Endodermal cell (in vitro differentiated cells): ENCODE measurements at regions not wholly inside any gene's neighbourhood (a gene's known extent, or its start where the extent isn't known, plus 50 kb on each side); places are given as distances from the start of the nearest gene placed in this dataset.

Experiments used
- DNase-seq: peaks from one replicate; pipeline ENCODE4 v3.0.0-alpha.2; 2017
- H3K27ac ChIP-seq: 2 replicates; pipeline ENCODE4 v1.5.1; 2013; ENCODE audit warnings: mild to moderate bottlenecking, low read depth, low read length, moderate library complexity
- H3K27me3 ChIP-seq: 2 replicates; pipeline ENCODE4 v1.6.1; 2013; ENCODE audit warnings: mild to moderate bottlenecking, low read length, moderate library complexity; ENCODE audit not compliant: insufficient read depth, control insufficient read depth, poor library complexity, severe bottlenecking
- H3K36me3 ChIP-seq: 2 replicates; pipeline ENCODE4 v1.7.0; 2013; ENCODE audit warnings: mild to moderate bottlenecking, low read length, moderate library complexity; ENCODE audit not compliant: control insufficient read depth, insufficient read depth
- H3K4me1 ChIP-seq: one replicate; pipeline ENCODE4 v1.7.0; 2013; ENCODE audit warnings: low read length; ENCODE audit not compliant: control insufficient read depth, insufficient read depth
- H3K4me3 ChIP-seq: 2 replicates; pipeline ENCODE4 v1.5.1; 2013; ENCODE audit warnings: mild to moderate bottlenecking, low read length, moderate library complexity
- H3K9ac ChIP-seq: 2 replicates; pipeline ENCODE4 v1.6.1; 2013; ENCODE audit warnings: mild to moderate bottlenecking, low read length, moderate library complexity; ENCODE audit not compliant: poor library complexity, severe bottlenecking; ENCODE audit errors: extremely low read depth
- H3K9me3 ChIP-seq: 2 replicates; pipeline ENCODE4 v1.6.1; 2013; ENCODE audit warnings: mild to moderate bottlenecking, low read length, moderate library complexity; ENCODE audit not compliant: control insufficient read depth
- H3K27ac Mint-ChIP-seq: 2 replicates; pipeline ENCODE4 v1.8.0; 2020; ENCODE audit warnings: mixed read lengths
- H3K27me3 Mint-ChIP-seq: 2 replicates; pipeline ENCODE4 v1.8.0; 2021; ENCODE audit warnings: mild to moderate bottlenecking, mixed read lengths; ENCODE audit not compliant: insufficient read depth
- H3K36me3 Mint-ChIP-seq: 2 replicates; pipeline ENCODE4 v1.8.0; 2020; ENCODE audit warnings: low read depth, mixed read lengths
- H3K4me1 Mint-ChIP-seq: 2 replicates; pipeline ENCODE4 v1.8.0; 2020; ENCODE audit warnings: mixed read lengths
- H3K4me3 Mint-ChIP-seq: 2 replicates; pipeline ENCODE4 v1.8.0; 2020; ENCODE audit warnings: mild to moderate bottlenecking, moderate library complexity, mixed read lengths
- H3K9me3 Mint-ChIP-seq: 2 replicates; pipeline ENCODE4 v1.8.0; 2020; ENCODE audit warnings: mild to moderate bottlenecking, mixed read lengths
- CTCF ChIP-seq: fragments of 200-600 bp; sonication (generic); conservative IDR thresholded peaks from 2 replicates; pipeline ENCODE4 v1.5.0; 2021; ENCODE audit warnings: antibody characterized with exemption, mild to moderate bottlenecking
- WGBS, 2 experiments: methylation state at CpG; one replicate each; pipeline versions ENCODE4 v1.1.5 to v1.1.7; 2013; ENCODE audit warnings: missing lambda C conversion rate in 2 of 2, mixed read lengths in 1 of 2; ENCODE audit not compliant: insufficient coverage in 1 of 2, insufficient read length in 1 of 2; 5-methylcytosine and 5-hydroxymethylcytosine counted together

GRCh38 chr2:45275242-45275805, 266.1 kb upstream of the SIX2 start:
- no peak for DNase-seq
- Histone ChIP-seq H3K9me3 (no peaks in the 10 kb centered on the region), H3K27ac (no peak overlapping the region), H3K4me1 (peaks cover 4% of the 10 kb centered on the region), H3K36me3 (no peaks in the 10 kb centered on the region), H3K4me3 (no peak overlapping the region), H3K9ac (no peak overlapping the region), H3K27me3 (peaks cover 25% of the 10 kb centered on the region)
- Mint-ChIP-seq H3K27me3 (peaks cover 21% of the 10 kb centered on the region), H3K27ac (no peak overlapping the region), H3K4me1 (peaks cover 29% of the 10 kb centered on the region), H3K9me3 (no peaks in the 10 kb centered on the region), H3K4me3 (no peak overlapping the region), H3K36me3 (no peaks in the 10 kb centered on the region)
- TF ChIP-seq CTCF = no peak
- WGBS, 2 experiments = 89 to 91% methylated on average over 4 of the region's 4 CpGs

- no peak for DNase-seq
- Mint-ChIP-seq H3K9me3 (no peaks in the 10 kb centered on the region), H3K36me3 (no peaks in the 10 kb centered on the region), H3K27me3 (peaks cover 18% of the 10 kb centered on the region), H3K4me3 (no peak overlapping the region), H3K4me1 (peaks cover 29% of the 10 kb centered on the region), H3K27ac (no peak overlapping the region)
- Histone ChIP-seq H3K9me3 (no peaks in the 10 kb centered on the region), H3K9ac (no peak overlapping the region), H3K36me3 (no peaks in the 10 kb centered on the region), H3K4me3 (no peak overlapping the region), H3K4me1 (peaks cover 4% of the 10 kb centered on the region), H3K27me3 (peaks cover 16% of the 10 kb centered on the region), H3K27ac (no peak overlapping the region)
- WGBS, 2 experiments = 46 to 67% methylated on average over 7 to 8 of the region's 8 CpGs
- TF ChIP-seq CTCF = no peak
These were observed 265.1 kb upstream of the SIX2 start for GRCh38 chr2:45274250-45274926.

DNA sequence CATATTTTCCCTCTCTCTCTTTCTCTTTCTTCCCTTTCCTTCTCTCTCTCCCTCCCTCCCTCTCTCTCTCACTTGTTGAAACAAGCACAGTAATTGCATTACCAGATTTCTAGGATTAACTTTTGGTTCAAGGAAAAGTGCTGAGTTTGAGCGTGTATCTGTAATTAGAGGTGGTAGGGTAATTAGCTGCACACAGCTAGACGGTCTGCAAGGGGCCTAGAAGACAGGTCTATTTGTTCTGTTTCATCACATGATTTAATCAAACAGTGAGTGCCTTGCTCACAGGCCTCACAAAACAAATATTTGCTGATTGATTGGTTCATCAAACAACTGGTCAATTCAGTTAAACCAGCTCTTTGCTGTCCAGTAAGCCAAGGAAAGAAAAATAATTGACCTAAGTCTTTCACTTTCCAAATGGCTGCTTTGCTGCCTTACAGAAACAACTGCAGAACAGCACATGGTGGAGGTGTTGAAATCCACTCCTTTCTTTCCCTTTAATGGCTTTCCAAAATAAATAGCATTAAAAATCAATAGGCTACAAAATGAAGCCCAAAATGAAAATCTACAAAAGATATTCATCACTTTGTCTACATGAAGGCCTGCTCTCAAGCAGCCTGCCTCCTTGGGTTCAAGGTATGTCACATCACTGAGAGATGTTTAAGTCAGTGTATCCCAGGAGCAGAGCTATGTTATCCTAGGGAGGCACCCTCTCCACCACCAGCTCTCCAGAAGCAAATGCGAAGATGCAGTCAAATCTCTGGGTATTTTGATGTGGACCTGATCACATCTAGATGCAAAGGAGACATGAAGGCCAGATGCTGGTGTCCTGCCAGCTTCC, 264.4 kb upstream of the SIX2 start:
- Histone ChIP-seq H3K9me3 (no peaks in the 10 kb centered on the region), H3K4me3 (no peak overlapping the region), H3K27ac (no peak overlapping the region), H3K36me3 (no peaks in the 10 kb centered on the region), H3K27me3 (peaks cover 15% of the 10 kb centered on the region), H3K9ac (no peak overlapping the region), H3K4me1 (no peaks in the 10 kb centered on the region)
- H3K4me3 Mint-ChIP-seq = no peak overlapping the region
- 72 to 83% methylated on average over 2 to 3 of the region's 3 CpGs for WGBS, 2 experiments
- H3K9me3 Mint-ChIP-seq = no peaks in the 10 kb centered on the region
- no peak overlapping the region for H3K27ac Mint-ChIP-seq
- no peak for DNase-seq
- H3K4me1 Mint-ChIP-seq = peaks cover 27% of the 10 kb centered on the region
- no peak for TF ChIP-seq CTCF
- no peaks in the 10 kb centered on the region for H3K36me3 Mint-ChIP-seq
- peaks cover 18% of the 10 kb centered on the region for H3K27me3 Mint-ChIP-seq
